Hippocampal formation (tissue), 2 donors: ENCODE measurements at regions not wholly inside any gene's neighbourhood (a gene's known extent, or its start where the extent isn't known, plus 50 kb on each side); places are given as distances from the start of the nearest gene placed in this dataset.

ENCODE experiments used
- DNase-seq, 2 donors: peaks; one replicate each; lab custom pipeline; 2025; lab: John Stamatoyannopoulos, UW

GRCh38 chr6:103062136-103062535 is 1668.6 kb downstream of the GRIK2 start:
- DNase-seq = no peak

- DNase-seq = no peak
These were observed 1654.1 kb downstream of the GRIK2 start for GRCh38 chr6:103047567-103047966.

- no peak for DNase-seq
These were observed 1648.8 kb downstream of the GRIK2 start for GRCh38 chr6:103042336-103042735.

GRCh38 chr6:103036846-103037245 is 1643.3 kb downstream of the GRIK2 start:
- no peak for DNase-seq

- no peak for DNase-seq
These were observed 1633.9 kb downstream of the GRIK2 start for GRCh38 chr6:103027271-103027931.

- DNase-seq = no peak
These were observed 1624.9 kb downstream of the GRIK2 start for GRCh38 chr6:103018426-103018825.

DNA sequence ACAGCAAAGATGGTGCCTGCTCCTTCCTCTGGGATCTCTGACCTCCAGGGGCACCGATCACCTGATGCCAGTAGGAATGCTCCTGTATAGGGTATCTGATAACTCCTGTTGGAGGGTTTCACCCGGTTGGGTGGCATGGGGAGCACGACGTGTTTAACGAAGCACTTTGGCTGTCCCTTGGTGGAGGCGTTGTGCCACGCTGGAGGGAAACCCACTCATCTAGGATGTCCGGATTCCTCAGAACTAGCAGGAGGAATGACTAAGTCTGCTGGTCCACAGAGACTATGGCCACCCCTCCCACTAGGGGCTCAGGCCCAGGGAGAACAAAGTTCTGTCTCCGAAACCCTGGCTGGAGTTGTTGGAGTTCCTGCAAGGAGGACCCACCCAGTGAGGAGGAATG is 1624.4 kb downstream of the GRIK2 start:
- no peak for DNase-seq

GRCh38 chr6:103011605-103012004 is 1618.1 kb downstream of the GRIK2 start:
- DNase-seq = no peak

DNA sequence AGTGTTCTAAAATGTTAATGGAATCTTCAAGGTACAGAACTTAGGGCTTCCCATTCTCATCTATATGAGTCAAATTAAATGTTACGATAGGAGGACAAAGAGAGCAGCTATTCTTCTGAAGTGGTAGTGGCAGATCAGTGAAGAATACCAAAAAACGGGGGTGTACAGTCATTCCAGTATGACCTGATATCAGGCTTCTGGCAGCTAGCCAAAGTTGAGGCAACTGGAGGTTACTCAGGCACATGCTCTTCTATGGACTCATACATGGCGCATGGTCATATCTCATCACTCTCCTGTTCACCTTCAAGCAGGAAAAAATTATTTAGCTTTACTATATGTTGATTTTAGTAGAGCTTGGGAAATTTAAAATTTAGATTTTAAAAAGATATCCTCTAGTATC is 1608.8 kb downstream of the GRIK2 start:
- no peak for DNase-seq

DNA sequence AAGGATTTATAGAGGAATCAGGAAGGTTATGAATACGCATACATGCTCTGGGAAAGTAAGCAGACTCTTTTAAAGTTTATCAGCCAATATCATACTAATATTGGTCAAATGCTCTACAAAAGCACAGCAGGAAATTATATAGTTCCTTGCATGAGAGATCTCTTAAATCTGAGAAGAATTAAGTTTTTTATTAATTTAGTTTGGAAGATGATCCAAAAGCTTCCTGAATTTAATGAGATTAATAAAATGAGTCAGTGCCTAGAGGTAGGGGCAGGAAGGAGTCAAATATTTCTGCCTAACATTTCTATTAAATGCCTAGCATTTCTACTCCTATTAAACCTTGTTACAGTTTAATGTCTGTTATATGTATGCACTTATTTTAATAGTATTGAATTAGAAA is 1608.2 kb downstream of the GRIK2 start:
- no peak for DNase-seq

DNA sequence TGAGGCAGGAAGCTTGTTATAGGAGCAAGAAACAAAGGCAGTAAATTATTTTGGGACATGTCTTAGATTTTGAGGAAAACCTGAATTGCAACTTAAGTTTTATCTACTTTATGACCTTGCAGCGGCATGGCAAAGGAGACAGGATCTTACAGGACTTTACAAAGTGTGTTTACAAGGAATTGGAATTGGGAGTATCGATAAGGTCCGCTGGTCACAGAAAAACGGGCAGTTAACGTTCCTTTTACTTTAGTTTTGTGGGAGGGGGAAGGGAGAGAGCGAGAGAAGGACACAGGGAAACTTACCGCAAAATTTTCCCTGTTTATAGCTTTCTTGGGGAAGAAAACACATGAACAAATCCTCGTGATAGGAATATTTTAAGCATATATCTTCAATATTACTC is 1607.2 kb downstream of the GRIK2 start:
- no peak for DNase-seq

DNA sequence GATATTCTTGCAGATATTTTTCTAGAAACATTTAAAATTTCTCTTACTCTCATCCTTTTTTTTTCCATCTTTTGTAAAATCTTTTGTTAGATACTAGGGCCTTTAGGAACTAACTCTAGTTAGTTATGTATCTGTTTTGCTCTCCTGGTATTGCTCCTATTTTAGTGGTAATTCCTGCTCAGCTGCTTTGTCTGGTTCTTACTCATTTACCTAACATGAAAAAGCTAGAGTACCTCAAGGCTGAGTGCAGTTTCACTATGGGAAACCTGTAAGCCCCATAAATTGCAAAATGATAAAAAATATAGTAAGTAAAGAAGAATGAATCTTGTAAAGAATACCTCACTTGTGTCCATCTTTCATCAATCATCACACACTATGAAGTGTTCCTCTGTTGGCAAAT is 1602.0 kb downstream of the GRIK2 start:
- no peak for DNase-seq

DNA sequence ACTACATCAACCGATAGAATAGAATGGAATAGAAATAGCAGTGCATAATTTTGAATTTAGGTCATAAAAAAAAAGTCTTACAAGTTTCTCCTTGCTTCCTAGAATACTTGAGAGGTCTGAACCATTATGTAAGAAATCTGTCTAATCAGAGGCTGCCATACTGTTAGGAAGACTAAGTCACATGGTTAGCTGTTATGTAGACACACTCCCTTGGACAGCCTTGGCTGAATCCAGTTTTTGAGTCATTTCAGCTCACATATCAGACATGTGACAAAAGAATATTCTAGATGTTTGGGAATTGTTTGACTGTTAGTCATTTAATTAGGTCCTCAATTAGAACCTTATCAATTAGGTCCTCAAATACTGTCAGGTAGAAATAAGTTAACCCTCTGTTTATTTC is 1601.4 kb downstream of the GRIK2 start:
- no peak for DNase-seq

DNA sequence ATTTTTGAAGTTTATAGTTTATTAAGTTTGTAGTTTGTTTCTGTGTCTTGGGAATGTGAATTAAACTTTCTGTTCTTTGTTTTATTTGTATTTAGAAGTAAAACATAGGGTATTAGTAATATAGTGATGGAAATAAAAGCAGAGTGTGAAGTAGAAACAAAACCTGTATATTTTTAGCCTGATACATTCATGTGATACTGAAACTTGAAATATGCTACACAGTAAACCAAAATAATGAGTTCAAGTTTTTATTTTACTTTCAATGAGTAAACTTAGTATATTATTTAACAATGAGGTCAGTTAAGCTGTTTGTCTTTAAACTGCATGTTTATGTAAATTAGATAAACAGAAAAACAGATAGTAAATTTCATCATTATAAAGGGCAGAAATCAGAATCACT is 1592.6 kb downstream of the GRIK2 start:
- DNase-seq = no peak

GRCh38 chr6:102984357-102984756 is 1590.8 kb downstream of the GRIK2 start:
- no peak for DNase-seq

DNA sequence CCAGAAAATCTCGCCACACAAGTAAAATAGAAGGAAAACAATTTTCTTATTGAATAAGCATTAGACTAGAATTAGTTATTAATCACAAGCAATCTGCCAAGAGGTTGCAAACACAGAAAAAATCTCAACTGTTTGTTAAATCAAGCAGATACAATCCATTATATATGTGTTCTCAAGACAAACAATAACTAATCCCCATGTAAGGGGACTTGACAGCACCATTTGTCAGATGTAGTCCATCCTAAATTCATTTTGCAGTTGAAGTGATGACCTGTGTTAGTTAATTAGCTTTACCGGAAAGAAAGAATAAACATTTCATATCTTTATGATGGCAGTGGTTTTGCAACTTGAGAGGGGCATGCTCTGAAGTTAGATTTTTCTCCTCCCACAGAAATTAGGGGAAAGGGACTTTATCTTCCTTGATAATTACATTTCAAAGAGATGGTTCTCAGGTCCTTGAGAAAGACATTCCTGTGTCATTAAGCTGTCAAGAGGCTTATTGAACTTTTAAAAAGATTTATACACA is 1588.0 kb downstream of the GRIK2 start:
- no peak for DNase-seq

GRCh38 chr6:102980951-102981350 is 1587.4 kb downstream of the GRIK2 start:
- DNase-seq = no peak

DNA sequence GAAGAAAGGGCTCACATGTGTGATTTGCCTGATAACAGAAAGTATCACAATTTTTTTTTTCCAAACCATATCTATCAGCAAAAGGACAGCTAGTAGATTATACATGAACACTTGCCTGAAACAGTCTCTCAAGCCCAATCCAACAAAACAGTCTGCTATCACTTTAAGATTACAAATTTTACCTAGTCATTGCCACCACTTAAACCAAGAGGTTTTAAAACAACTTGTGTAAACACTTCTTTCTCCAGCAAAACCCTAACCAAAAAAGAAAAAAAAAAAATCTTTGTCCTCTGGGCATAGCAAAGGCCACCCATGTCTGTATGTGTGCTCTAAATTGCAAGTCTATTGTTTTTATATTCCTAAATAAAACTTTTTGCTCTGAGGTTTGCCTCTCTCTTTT is 1568.4 kb downstream of the GRIK2 start:
- no peak for DNase-seq

DNA sequence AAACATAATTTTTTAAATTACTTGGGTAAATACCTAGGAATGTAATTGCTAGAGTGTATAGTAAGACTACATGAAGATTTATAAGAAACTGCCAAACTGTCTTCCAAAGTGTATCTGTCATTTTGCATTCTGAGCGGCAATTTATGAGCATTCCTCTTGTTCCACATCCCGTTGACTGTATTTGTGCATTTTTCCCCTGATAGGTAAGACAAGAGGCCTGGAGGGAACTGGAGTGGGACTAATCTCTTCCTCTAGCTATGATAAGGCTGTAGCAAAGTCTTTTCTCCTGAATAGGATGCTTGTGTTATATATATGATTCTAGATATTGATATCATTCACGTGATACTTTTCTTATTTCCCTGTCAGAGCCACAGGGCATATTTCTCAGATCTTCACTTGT is 1557.5 kb downstream of the GRIK2 start:
- no peak for DNase-seq

DNA sequence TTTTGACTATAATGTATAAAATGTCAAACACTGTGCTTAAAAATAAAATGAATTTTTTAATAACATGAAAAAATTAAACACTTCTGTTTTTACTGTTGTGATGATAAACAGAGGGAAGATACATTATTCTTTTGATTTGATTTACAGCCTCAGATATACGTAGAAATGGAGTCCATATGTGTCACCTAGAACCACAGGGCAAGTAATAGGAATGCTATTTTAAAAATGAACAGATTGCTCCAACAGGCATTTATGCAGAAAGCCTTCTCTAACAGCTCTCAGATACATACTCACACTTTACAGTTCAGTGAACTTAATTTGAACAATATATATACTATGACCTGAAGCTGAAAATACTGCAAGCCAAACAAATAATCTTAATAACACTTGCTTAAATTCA is 1551.0 kb downstream of the GRIK2 start:
- no peak for DNase-seq

- DNase-seq = no peak
These were observed 1548.7 kb downstream of the GRIK2 start for GRCh38 chr6:102942206-102942605.

- DNase-seq = no peak
These were observed 1543.5 kb downstream of the GRIK2 start for GRCh38 chr6:102936959-102937358.

- no peak for DNase-seq
These were observed 1534.6 kb downstream of the GRIK2 start for GRCh38 chr6:102928109-102928508.

DNA sequence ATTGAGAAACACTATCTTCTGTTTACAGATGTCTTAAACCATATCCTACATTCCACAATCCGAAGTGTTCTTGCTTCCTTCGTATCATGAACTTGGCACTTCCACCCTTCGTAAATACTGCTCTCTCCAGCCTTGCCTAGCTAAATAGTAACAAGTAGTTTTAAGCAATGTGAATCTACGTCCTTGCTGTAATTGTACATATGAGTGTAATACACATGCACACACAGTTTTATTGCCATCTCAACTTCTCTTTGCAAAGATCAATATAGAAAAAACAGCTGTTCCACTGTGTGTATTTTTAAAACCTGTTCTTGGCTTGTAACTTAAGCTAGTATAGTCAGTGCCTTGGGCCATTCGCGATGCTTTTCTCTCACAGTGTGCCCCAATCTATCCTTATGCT is 1524.7 kb downstream of the GRIK2 start:
- no peak for DNase-seq
